Germinal center (tissue), 1 donor: ENCODE measurements at regions not wholly inside any gene's neighbourhood (a gene's known extent, or its start where the extent isn't known, plus 50 kb on each side); places are given as distances from the start of the nearest gene placed in this dataset.
"Not testable (repeated sequence)": the region's sequence is repeated elsewhere in the genome, so short reads cannot be mapped to it uniquely, and the experiment has no call there.

Experiments used
- DNase-seq: peaks from one replicate; pipeline ENCODE4 v3.0.0; 2012; ENCODE audit warnings: mixed read lengths, low spot score

- DNase-seq, result no peak
Measured at GRCh38 chr5:145450286-145450885, 384.8 kb downstream of the PRELID2 start.

DNA sequence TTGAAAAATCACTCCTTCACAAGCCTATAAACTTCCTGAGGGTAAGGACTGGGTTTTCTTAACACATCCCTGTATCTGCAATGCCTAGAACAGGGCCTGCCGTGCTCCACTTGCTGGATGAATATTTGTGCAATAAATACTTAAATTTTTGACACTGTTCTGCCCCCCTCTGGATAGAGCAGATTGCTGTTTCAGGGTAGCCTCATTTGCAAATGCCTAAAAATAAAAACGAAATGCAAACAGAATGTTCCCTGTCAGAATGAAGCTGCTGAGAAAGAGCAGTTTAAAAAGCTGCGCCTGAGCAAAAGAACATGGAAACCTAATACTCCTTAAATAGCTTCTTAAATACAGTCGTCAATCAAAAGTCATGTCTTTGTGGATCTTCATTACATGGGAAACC, 385.3 kb downstream of the PRELID2 start:
- no peak for DNase-seq

- not testable (repeated sequence) for DNase-seq
Measured at GRCh38 chr5:145446875-145447274, 388.3 kb downstream of the PRELID2 start.

DNA sequence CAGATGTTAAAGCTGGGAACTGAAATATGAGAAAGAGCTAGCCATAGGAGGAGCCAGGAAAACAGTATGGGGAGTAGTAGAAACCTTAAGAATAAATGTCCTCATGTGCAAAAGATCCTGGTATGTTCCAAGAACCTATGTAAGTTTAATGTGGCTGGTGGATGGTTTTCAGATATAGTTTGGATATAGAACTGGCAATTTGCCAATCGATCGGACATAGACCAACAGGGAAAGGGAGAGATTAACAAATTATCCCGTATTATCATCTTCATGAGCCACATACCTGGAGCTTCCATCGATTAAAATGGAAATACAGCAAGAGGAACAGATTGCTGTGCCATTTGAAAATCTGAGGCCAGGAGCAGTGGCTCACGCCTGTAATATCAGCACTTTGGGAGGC, 388.7 kb downstream of the PRELID2 start:
- DNase-seq, result no peak

GRCh38 chr5:145445027-145445426, 390.1 kb downstream of the PRELID2 start:
- DNase-seq, result no peak

GRCh38 chr5:145443964-145444363, 391.2 kb downstream of the PRELID2 start:
- no peak for DNase-seq

DNA sequence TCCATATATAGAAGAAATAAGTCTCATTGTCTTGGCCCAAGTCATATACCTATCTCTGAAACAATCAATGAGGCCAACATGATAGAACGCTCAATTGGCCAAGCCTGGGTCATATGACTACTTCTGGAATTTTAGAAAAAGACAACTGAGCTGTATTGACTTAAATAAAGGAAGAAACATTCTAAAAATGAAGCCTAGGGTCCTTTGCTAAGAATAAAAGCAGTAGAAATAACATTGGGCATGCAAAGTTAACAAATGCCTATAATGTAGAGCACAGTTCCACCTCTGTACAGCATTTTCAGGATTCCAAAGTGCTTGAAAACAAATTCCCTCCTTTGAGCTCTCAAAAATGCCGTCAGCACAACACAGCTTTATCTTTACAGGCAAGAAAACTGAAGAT, 391.8 kb downstream of the PRELID2 start:
- no peak for DNase-seq

- DNase-seq, result not testable (repeated sequence)
Measured at GRCh38 chr5:145442661-145443060, 392.5 kb downstream of the PRELID2 start.

GRCh38 chr5:145441228-145441627, 393.9 kb downstream of the PRELID2 start:
- DNase-seq, result no peak

- DNase-seq, result no peak
Measured at GRCh38 chr5:145437627-145438026, 397.5 kb downstream of the PRELID2 start.

GRCh38 chr5:145433077-145433476, 402.1 kb downstream of the PRELID2 start:
- DNase-seq, result no peak

- no peak for DNase-seq
Measured at GRCh38 chr5:145429170-145429569, 406.0 kb downstream of the PRELID2 start.

DNA sequence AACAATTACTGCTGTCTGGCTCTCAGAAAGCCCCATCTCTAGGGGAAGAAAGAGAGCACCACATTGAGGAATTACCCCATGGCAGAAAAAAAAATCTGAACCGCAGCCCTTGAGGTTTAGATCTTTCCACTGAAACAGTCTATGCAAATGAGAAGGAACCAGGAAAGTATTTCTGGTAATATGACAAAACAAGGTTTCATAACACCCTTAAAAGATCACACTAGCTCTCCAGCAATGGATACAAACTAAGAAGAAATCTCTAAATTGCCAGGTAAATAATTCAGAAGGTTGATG, 427.1 kb downstream of the PRELID2 start:
- no peak for DNase-seq

GRCh38 chr5:145407300-145408047, 427.7 kb downstream of the PRELID2 start:
- DNase-seq, result no peak

DNA sequence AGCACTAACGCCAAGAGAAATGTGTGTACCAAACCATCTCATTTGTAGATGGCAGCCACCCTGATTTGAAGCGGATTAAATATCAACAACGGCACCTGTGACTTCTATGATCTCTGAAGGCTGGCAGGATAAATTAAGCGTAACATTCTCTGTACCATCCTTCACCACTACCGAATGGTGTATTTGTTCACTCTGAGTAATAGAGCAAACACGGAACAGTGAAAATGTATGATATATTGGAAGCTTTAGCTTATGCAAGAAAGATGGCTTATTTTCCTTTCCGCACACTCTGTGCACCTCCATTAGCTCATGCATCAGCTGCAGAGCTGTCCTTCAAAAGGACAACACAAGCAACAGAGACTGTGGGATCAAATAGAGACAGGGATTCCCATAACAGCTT, 431.1 kb downstream of the PRELID2 start:
- DNase-seq, result no peak

DNA sequence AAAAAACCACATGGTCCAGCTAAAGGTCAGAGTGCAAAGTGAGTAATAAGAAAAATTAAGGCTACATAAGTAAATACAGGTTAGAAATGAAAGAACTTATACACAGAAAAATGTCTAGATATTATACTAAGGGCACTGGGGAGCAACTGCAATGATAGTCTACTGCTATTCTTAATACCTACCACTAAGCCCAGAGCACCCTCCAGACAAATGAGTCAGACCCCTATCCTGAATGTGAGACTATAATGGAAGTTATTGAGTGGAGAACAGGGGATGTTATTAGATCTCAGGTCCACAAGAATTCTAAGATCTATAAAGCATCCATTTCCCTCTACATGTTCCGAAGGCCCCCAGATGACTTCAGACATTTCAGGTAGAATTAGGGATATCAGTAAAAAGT, 438.3 kb downstream of the PRELID2 start:
- DNase-seq, result no peak

GRCh38 chr5:145395151-145395550, 440.0 kb downstream of the PRELID2 start:
- DNase-seq, result not testable (repeated sequence)

- no peak for DNase-seq
Measured at GRCh38 chr5:145393426-145393825, 441.7 kb downstream of the PRELID2 start.

DNA sequence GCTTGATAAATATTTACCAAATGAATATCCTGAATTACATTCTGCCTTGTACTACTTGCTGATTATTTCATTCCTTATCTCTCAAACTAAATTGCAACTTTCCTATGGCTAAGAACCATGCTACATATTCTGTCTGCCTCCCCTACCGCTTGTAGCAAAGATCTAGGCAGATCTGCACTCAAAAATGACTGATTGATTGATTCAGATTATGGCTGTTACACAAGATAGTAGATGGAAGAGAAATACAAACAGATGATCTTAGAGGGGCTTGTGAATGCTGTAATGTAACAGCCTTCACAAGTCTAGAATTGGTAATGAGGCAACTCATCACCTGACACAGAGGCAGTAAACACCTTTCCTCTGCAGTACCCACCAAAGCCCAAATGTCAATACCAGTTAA, 446.1 kb downstream of the PRELID2 start:
- DNase-seq, result no peak

DNA sequence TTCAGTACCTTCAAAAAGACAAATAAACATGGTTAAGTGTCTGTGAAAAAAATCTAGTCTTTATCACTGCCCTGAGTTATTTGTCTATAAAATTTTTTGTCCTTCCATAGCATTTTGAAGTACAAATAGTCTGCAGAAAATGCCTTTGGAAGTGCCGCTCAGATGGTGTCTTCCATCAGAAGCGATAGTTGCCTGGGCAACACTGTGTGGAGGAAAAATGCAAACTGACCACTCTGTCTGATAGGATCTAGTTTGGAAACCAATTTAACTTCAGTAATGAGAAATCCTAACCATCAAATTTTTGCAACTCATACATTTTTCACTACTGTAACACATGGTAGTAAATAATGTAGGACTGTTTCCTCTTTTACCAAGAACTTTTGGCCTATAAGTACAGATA, 449.9 kb downstream of the PRELID2 start:
- no peak for DNase-seq

DNA sequence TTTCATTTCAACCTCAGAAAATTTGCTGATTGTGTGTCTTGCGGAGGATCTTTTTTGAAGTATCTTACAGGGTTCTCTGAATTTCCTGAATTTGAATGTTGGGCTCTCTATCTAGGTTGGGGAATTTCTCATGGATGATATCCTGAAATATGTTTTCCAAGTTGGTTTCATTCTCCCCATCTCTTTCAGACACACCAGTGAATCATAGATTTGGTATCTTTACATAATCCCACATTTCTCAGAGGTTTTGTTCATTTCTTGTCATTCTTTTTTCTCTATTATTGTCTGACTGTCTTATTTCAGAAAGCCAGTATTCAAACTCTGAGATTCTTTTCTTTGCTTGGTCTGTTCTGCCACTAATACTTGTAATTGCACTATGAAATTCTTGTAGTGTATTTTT, 456.9 kb downstream of the PRELID2 start:
- no peak for DNase-seq

GRCh38 chr5:145375521-145375920, 459.6 kb downstream of the PRELID2 start:
- DNase-seq, result no peak

GRCh38 chr5:145365464-145365863, 469.7 kb downstream of the PRELID2 start:
- no peak for DNase-seq

- DNase-seq, result no peak
Measured at GRCh38 chr5:145362266-145362665, 472.9 kb downstream of the PRELID2 start.
